ENCODE measurements at regions not wholly inside any gene's neighbourhood (a gene's known extent, or its start where the extent isn't known, plus 50 kb on each side); places are given as distances from the start of the nearest gene placed in this dataset.

- BruUV-seq (replicated peaks) = no TSS peak
- no peaks in the 10 kb centered on the region for H3K4me1 ChIP-seq (ENCODE audit: insufficient read depth, low read length, poor library complexity, severe bottlenecking)
- no peak overlapping the region for H3K4me3 ChIP-seq (ENCODE audit: low read depth, low read length, poor library complexity, severe bottlenecking)
- POLR2A ChIA-PET (ENCODE audit: low non-redundant PET) = no interaction called here
- CTCF ChIA-PET = no interaction called here
- no peaks in the 10 kb centered on the region for H3K9me3 ChIP-seq (ENCODE audit: low read depth, low read length, poor library complexity, severe bottlenecking)
- intact Hi-C loops (cut with micrococcal nuclease; ENCODE audit: unreplicated experiment) = no loop called here
- H3K36me3 ChIP-seq (ENCODE audit: insufficient read depth, low read length, poor library complexity, severe bottlenecking) = no peaks in the 10 kb centered on the region
- no peaks in the 10 kb centered on the region for H3K27me3 ChIP-seq (replicated peaks; ENCODE audit: insufficient read depth, low read depth, low read length, poor library complexity)
- no peak for DNase-seq (ENCODE audit: low spot score)
- TF ChIP-seq CTCF (conservative IDR thresholded peaks at IDR 0.05; ENCODE audit: low read depth, low read length) = no peak
- TF ChIP-seq EZH2 (IDR thresholded peaks at IDR 0.05; ENCODE audit: borderline replicate concordance, low read depth, low read length, poor library complexity, severe bottlenecking) = no peak
- no peak overlapping the region for H3K27ac ChIP-seq (ENCODE audit: low read depth, low read length, poor library complexity, severe bottlenecking)
Measured at GRCh38 chr20:24245094-24245493, 224.3 kb upstream of the SYNDIG1 start.

- POLR2A ChIA-PET (ENCODE audit: low non-redundant PET) = no interaction called here
- intact Hi-C loops (cut with micrococcal nuclease; ENCODE audit: unreplicated experiment) = no loop called here
Measured at GRCh38 chr20:24242763-24243162, 226.7 kb upstream of the SYNDIG1 start.

GRCh38 chr20:24241466-24241865 is 228.0 kb upstream of the SYNDIG1 start:
- H3K27ac ChIP-seq (ENCODE audit: low read depth, low read length, poor library complexity, severe bottlenecking) = no peak overlapping the region
- CTCF ChIA-PET = no interaction called here
- BruUV-seq (replicated peaks) = no TSS peak
- TF ChIP-seq CTCF (conservative IDR thresholded peaks at IDR 0.05; ENCODE audit: low read depth, low read length) = no peak
- TF ChIP-seq EZH2 (IDR thresholded peaks at IDR 0.05; ENCODE audit: borderline replicate concordance, low read depth, low read length, poor library complexity, severe bottlenecking) = no peak
- no peaks in the 10 kb centered on the region for H3K27me3 ChIP-seq (replicated peaks; ENCODE audit: insufficient read depth, low read depth, low read length, poor library complexity)
- intact Hi-C loops (cut with micrococcal nuclease; ENCODE audit: unreplicated experiment) = no loop called here
- no peaks in the 10 kb centered on the region for H3K36me3 ChIP-seq (ENCODE audit: insufficient read depth, low read length, poor library complexity, severe bottlenecking)
- no peaks in the 10 kb centered on the region for H3K9me3 ChIP-seq (ENCODE audit: low read depth, low read length, poor library complexity, severe bottlenecking)
- no peak overlapping the region for H3K4me3 ChIP-seq (ENCODE audit: low read depth, low read length, poor library complexity, severe bottlenecking)
- POLR2A ChIA-PET (ENCODE audit: low non-redundant PET) = no interaction called here
- DNase-seq (ENCODE audit: low spot score) = no peak
- no peaks in the 10 kb centered on the region for H3K4me1 ChIP-seq (ENCODE audit: insufficient read depth, low read length, poor library complexity, severe bottlenecking)

More at GRCh38 chr20:24242763-24243162, 226.7 kb upstream of the SYNDIG1 start:
- TF ChIP-seq EZH2 (IDR thresholded peaks at IDR 0.05; ENCODE audit: borderline replicate concordance, low read depth, low read length, poor library complexity, severe bottlenecking) (no peak), CTCF (conservative IDR thresholded peaks at IDR 0.05; ENCODE audit: low read depth, low read length) (no peak)
- Histone ChIP-seq H3K4me1 (ENCODE audit: insufficient read depth, low read length, poor library complexity, severe bottlenecking) (no peaks in the 10 kb centered on the region), H3K36me3 (ENCODE audit: insufficient read depth, low read length, poor library complexity, severe bottlenecking) (no peaks in the 10 kb centered on the region), H3K4me3 (ENCODE audit: low read depth, low read length, poor library complexity, severe bottlenecking) (no peak overlapping the region), H3K9me3 (ENCODE audit: low read depth, low read length, poor library complexity, severe bottlenecking) (no peaks in the 10 kb centered on the region), H3K27me3 (replicated peaks; ENCODE audit: insufficient read depth, low read depth, low read length, poor library complexity) (no peaks in the 10 kb centered on the region), H3K27ac (ENCODE audit: low read depth, low read length, poor library complexity, severe bottlenecking) (no peak overlapping the region)
- DNase-seq (ENCODE audit: low spot score) = no peak
- no TSS peak for BruUV-seq (replicated peaks)
- CTCF ChIA-PET = no interaction called here

Data from A673 (cell line).